Activated CD4-positive, alpha-beta T cell treated with anti-CD3 and anti-CD28 coated beads, Interleukin-2, amount 50 U/mL, for 1 hour (primary cell): ENCODE measurements at regions not wholly inside any gene's neighbourhood (a gene's known extent, or its start where the extent isn't known, plus 50 kb on each side); places are given as distances from the start of the nearest gene placed in this dataset.

Experiments
- DNase-seq: peaks from one replicate; pipeline ENCODE4 v3.0.0-alpha.2; 2020

DNA sequence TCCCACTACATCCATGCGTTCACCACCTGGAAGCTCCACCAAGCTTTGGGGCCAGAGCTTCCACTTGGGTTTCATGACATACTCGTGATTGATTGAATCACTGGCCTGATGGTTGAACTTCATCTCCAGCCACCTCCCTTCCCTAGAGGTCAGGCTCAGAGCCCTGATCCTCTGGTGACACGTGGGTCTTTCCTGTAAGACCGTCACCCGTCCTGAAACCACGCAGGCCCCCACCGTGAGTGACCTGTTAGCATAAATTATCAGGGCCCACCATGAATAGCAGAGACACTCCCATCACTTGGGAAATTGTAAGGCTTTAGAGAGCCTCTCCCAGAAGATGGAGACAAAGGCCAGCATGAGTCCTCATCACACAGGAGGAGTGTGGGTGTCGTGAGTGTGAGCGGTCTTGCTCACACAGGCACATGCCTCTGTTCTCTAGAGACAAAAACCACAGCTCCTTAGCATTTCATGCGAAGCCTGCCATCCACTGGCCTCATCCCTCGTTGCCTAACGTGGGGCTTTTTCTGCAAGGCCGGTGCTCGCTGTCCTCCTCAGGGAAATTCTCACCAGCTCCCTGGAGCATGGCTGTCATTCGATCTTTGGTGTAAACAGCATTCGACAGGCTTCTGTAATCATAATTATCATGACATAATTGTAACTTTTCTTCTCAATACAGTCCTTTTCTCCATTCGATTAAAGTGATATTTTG lies 65.1 kb upstream of the DUSP22 start:
- no peak for DNase-seq

- no peak for DNase-seq
These were observed 64.4 kb upstream of the DUSP22 start for GRCh38 chr6:227812-228338.

- no peak for DNase-seq
These were observed 63.2 kb upstream of the DUSP22 start for GRCh38 chr6:228881-229651.

DNA sequence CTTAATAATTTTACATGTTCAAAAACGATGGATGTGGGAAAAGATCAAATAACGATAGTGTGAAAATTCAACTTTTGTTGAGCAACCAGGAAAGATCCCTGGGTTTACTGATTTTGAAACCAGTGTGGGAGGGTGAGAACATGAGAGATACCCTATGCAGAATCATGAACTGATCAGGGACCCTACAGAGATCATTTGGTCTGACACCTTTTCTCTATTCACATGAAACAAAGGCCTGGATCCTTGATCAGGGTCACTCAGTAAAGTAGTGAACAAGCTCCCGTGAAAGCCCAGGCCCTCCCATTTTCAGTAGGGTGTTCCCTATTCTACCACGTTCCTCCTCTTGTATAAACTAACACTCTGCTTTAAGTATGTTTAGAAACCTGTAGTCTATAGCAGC lies 60.5 kb upstream of the DUSP22 start:
- no peak for DNase-seq

DNA sequence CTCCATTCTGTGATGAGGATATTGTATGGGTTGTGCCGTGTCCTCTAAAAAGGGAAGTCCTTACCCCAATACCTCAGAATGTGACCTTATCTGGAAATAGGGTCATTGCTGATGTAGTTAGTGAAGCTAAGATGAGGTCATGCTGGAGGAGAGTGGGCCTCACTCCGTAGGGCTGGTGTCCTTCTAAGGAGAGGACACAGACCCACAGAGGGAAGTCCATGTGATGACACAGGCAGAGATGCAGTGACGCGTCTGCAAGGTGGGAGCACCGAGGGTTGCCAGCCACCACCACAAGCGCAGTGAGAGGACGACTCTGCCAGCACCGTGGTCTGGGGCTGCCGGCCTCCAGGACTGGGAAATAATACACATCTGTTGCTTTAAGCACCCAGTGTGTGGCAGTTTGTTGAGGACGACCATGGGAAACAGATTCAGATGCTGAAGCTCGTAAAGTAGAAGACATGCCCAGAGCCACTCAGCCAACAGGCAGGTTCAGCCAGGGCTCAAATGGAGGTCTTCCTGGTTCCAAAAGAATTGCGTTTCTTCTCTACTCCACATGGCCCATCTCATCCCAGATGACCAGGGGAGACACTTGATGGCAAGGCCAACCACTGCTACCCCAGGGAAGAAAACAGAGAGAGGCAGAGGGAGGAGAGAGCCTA lies 59.2 kb upstream of the DUSP22 start:
- DNase-seq, result no peak

- DNase-seq, result no peak
These were observed 57.4 kb upstream of the DUSP22 start for GRCh38 chr6:234706-235372.

- DNase-seq, result no peak
These were observed 56.4 kb upstream of the DUSP22 start for GRCh38 chr6:235763-236360.

- DNase-seq, result no peak
These were observed 55.8 kb upstream of the DUSP22 start for GRCh38 chr6:236519-236918.

GRCh38 chr6:240151-240550 lies 52.1 kb upstream of the DUSP22 start:
- DNase-seq, result no peak

DNA sequence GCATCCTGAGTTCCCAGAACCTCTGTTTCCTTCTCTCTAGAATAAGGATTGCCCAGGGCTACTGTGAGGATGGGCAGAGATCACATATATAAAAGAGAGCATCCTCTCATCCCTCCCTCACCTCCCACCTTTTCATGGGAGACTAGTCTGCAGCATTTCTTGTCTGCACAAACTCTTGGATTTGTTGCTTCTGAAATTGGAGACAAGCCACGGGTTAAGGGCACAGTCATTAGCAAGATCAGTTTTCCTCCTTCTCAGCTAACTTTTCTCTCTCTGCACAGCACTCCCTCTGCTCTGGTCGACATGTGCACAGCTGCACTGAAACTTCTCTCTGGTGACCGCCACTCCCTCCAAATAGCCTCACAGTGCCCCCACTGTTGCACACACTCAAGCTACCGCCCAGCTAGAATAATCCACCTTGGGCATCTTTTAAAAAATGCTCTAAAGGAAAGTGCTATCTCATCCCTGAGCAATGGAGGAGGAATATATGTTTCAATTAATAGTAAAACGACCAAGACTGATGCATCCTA lies 50.9 kb upstream of the DUSP22 start:
- DNase-seq, result no peak
